Activated naive CD8-positive, alpha-beta T cell treated with anti-CD3 and anti-CD28 coated beads, Interleukin-2, amount 50 U/mL, for 16 hours (primary cell): ENCODE measurements at regions not wholly inside any gene's neighbourhood (a gene's known extent, or its start where the extent isn't known, plus 50 kb on each side); places are given as distances from the start of the nearest gene placed in this dataset.
"Not testable (repeated sequence)": the region's sequence is repeated elsewhere in the genome, so short reads cannot be mapped to it uniquely, and the experiment has no call there.

Source experiments
- DNase-seq: peaks from one replicate; pipeline ENCODE4 v3.0.0-alpha.2; 2020; ENCODE audit warnings: low read depth, low spot score

DNA sequence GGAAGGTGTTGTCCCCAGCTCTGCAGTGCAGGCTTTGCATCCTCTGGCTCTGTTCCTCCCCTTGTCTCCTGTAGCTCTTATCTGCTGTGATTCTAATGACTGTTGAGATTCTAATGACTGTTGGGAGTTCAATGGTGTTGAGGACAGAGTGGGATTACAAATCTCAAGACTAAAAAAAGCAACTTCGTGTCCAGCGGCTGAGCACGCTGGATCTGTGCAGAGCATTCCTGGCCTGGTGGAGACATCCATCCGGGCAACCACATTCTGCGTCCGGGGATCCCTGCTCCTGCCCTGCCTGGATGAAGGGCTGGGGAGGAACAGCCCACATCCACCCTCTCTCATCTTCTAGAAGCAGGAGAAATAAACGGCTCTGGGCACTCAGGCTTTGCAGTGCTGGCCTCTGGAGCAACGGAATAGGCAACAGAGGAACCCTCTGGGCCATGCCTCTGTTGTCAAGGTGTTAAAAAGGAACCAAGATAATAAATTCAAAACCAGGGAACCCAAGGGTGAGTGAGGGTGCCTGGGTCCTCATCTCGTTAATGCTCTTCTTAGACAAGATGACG lies 106.7 kb upstream of the ASB18 start:
- no peak for DNase-seq

DNA sequence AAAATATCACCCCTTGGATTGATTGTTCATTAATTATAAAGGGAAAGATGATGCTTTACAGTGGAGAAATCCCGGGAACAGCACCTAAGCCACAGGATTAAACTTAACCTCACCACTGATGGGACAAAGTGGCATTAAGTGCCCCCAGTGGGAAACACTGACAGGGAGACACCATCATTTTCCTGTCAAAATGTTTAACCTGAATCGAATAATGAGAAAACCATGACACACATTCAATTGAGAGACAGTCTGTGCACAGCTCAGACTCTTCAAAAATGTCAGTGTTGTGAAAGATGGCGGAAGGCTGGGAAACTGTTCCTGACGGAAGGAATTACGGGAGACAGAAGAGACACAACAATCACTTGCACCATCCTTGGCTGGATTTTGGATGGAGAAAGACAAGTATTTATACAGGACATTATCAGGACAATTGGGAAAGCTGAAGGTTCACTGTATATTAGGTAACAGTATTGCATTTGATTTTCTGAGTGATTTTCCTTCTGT lies 111.8 kb upstream of the ASB18 start:
- DNase-seq: no peak

DNA sequence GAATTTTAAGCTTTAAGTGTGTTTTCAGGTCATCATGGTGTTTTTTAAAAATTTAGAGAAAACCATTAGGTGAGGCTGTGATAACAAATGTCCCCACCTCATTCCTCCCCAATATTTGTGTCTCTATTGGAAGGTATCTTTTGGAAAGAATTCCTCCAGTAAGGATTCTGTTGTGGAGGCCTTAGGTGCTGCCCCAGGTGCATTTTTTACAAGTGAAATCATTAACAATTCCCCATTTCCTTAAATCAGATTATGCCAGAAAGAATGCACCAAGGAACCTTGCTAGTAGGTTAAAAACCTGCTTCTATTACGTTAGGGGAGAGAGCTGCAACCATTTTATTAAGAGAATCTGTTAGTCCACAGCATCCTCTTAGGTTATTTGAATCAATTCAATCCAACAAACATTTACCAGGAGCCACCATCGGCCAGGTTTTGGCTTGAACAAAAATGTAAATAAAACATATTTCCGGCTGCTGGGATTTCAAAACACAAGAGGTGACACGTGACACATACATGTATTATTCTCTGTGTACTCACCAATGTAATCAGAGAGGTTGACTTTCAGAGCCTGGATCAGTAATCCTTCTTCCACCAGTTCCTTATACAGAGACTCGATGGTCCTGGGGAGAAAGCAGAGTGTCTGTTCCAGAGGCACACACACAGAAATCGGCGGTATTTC lies 112.5 kb upstream of the ASB18 start:
- DNase-seq: no peak

- no peak for DNase-seq
Observed at GRCh38 chr2:236380051-236380612, 115.9 kb upstream of the ASB18 start.

DNA sequence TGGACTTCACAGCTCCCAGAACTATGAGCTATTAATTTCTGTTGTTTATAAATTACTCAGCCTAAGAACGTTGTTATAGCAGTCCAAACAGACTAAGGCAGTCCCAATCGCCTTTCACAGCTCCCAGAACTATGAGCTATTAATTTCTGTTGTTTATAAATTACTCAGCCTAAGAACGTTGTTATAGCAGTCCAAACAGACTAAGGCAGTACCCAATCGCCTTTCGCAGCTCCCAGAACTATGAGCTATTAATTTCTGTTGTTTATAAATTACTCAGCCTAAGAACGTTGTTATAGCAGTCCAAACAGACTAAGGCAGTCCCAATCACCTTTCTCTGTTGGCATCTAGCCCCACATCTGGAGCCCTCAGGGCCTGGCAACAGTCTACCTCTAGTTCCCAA lies 117.0 kb upstream of the ASB18 start:
- DNase-seq: not testable (repeated sequence)

- not testable (repeated sequence) for DNase-seq
Observed at GRCh38 chr2:236389284-236390216, 125.3 kb upstream of the ASB18 start.

GRCh38 chr2:236393101-236393500 lies 128.9 kb upstream of the ASB18 start:
- DNase-seq: no peak

GRCh38 chr2:236393581-236393980 lies 129.4 kb upstream of the ASB18 start:
- DNase-seq: no peak

DNA sequence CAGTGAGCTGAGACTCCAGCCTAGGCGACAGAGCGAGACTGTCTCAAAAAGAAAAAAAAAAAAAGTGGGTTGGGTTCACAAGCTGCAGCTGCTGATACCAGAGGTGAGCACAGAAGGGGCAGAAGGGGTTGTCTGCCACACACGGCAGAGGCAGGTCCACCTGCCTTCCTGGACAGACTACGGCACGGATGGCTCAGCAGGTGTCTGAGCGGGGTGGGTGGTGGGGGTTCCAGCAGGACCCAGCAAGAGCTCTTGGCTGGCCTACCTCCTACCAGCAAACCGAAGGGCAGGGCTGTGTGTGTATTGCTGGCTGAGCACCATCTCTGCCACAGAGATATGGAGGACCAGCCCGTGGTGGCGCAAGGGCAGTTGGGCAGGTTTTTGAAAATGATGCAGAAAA lies 130.4 kb upstream of the ASB18 start:
- no peak for DNase-seq

DNA sequence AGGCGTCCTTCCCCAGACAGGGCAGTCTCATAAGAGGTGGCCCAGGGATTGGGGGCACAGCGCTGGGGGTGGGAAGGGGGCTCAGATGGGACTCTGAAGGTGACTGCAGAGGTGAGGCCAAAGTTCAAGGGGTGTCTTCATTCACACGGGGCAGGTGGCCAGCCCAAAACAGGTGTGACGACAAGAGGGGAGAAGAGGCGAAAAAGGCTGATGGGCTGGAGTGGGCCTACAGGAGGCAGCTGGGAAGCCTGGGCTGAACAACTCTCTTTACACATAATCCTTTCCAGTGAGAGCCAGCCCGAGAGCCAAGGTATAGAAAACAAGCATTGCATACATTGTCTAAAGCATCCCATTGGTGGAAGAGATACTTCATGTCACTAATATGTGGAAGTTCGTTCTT lies 130.9 kb upstream of the ASB18 start:
- DNase-seq: no peak

DNA sequence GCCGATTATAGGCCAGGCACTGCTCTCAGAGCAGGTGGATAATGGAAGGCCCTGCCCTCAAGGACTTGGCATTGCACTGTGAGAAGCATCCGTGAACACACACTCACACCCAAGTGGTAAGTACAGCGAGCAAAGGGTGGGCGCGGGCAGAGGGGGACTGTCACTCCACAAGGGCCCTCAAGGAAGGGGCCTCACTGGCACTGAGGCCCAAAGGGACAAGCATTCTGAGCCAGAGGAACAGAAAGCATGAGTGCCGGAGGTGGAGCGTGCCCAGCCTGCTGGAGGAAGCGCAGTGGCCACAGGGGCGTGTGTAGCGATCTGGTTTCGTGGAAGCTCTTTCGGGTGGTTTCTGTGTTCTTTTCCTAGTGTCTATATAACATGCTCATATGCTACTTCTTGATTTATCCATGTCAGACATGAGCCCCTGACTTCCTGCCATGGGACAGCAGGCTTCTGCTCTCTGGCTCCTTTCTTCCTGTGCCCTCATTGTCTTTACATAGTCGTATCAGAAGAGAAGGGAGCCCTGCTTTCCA lies 132.7 kb upstream of the ASB18 start:
- no peak for DNase-seq

DNA sequence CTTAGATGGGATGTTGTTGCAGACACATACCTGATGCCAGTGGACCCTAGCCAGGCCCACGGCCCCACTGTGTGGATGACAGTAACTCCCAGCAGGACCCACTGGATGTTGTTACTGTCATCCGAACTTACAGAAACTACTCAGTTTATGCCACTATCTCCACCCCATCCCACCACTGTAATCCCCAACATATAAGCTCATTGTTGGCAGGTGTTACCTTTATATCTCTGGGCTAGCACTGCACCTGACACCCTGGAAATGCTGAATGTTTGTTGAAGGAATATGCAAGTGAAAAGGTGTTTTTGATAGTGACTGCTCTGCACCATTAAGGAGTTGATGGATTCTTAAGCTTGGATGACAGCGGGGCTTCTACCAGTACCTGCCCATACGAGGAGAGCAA lies 133.5 kb upstream of the ASB18 start:
- DNase-seq: no peak

DNA sequence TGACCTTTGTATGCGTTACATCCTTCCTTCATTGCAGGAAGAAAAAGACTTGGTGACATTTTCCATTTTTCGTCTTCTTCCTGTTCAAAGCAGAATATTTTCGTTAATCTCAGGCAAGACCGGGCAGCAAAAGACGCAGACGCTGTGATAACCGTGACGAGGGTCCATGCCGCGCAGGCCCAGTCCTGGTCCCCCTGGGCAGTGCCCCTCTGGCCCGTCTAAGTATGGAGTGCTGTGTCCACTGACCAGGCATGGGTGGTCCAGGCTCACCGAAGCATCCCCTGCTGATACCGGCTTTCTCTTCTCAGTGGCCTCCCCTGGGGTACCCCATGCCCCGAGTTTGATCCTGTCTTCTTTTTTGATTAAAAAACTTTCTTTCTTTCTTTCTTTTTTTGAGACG lies 135.2 kb upstream of the ASB18 start:
- no peak for DNase-seq

- no peak for DNase-seq
Observed at GRCh38 chr2:236400046-236400574, 135.9 kb upstream of the ASB18 start.

GRCh38 chr2:236400594-236401360 lies 136.6 kb upstream of the ASB18 start:
- no peak for DNase-seq

GRCh38 chr2:236402033-236402790 lies 138.0 kb upstream of the ASB18 start:
- DNase-seq: no peak

GRCh38 chr2:236403125-236403524 lies 138.9 kb upstream of the ASB18 start:
- no peak for DNase-seq

DNA sequence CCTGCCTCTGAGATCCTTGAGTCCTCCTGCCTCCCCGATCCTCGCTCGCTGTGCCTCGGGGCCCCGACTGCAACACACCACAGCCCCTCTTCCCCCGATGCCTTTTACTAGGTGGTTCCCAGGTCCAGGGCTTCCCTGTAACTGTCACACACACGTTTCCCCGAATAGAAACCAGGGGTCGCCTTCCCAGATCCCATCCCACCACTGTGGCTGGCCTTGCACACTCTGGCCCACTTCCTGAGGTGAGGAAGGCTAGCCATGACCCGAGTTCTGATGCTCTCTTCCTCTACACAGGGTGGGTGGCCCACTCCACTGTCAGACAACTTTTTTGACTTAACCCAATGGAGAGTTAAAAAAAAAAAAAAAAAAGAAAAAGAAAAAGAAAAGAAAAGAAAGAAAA lies 139.6 kb upstream of the ASB18 start:
- DNase-seq: no peak

GRCh38 chr2:236404346-236404745 lies 140.1 kb upstream of the ASB18 start:
- DNase-seq: no peak

DNA sequence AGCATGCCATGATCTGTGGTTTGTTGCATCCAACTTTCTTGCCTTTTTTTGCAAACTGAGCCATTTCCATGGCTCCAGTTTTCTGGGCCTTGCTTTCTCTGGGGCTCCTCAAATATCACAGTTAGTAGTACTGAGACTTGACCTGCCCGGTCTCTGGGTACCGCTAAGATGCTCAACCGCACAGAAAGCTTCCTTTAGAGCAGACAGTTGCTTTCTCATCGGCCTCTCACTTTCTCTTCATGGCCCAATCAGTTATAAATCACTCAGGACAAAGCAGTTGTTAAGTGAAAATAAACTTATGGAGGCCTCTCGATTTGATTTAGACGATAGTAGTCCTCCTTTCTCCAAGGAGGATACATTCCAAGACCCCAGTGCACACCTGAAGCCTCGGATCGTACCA lies 141.2 kb upstream of the ASB18 start:
- DNase-seq: no peak
